ENCODE measurements at regions not wholly inside any gene's neighbourhood (a gene's known extent, or its start where the extent isn't known, plus 50 kb on each side); places are given as distances from the start of the nearest gene placed in this dataset.
"Not testable (repeated sequence)": the region's sequence is repeated elsewhere in the genome, so short reads cannot be mapped to it uniquely, and the experiment has no call there.

DNA sequence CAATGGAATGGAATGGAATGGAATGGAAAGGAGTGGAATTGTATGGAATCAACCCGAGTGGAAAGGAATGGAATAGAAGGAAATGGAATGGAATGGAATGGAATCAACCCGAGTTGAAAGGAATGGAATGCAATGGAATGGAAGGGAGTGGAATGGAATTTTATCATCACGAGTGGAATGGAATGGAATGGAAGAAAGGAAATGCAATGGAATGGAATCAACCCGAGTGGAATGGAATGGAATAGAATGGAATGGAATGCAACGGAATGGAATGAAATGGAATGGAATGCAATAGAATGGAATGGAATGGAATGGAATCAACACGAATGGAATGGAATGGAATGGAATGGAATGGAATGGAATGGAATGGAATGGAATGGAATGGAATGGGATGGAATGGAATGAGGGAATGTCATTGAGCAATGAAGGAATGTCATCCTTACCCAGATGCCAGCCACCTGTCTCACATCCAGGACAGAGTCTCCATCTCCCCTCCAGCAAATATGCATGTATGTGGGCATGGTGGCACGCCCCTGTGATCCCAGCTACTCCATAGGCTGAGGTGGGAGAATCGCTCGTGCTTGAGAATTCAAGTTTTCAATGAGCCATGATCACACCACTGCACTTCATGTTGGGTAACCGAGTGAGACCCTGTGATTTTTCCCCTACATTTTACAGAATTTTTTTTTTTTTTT is 1149.5 kb downstream of the RPIA start:
- TF ChIP-seq, protein P1, sequence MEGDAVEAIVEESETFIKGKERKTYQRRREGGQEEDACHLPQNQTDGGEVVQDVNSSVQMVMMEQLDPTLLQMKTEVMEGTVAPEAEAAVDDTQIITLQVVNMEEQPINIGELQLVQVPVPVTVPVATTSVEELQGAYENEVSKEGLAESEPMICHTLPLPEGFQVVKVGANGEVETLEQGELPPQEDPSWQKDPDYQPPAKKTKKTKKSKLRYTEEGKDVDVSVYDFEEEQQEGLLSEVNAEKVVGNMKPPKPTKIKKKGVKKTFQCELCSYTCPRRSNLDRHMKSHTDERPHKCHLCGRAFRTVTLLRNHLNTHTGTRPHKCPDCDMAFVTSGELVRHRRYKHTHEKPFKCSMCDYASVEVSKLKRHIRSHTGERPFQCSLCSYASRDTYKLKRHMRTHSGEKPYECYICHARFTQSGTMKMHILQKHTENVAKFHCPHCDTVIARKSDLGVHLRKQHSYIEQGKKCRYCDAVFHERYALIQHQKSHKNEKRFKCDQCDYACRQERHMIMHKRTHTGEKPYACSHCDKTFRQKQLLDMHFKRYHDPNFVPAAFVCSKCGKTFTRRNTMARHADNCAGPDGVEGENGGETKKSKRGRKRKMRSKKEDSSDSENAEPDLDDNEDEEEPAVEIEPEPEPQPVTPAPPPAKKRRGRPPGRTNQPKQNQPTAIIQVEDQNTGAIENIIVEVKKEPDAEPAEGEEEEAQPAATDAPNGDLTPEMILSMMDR (IDR thresholded peaks at IDR 0.05), result not testable (repeated sequence)
- TF ChIP-seq POLR2AphosphoS5 (IDR thresholded peaks at IDR 0.05), result not testable (repeated sequence)

All from gastroesophageal sphincter (tissue), 3 donors.